ENCODE measurements at regions not wholly inside any gene's neighbourhood (a gene's known extent, or its start where the extent isn't known, plus 50 kb on each side); places are given as distances from the start of the nearest gene placed in this dataset.
A peak's percentile ranks its signal among the peaks of the same experiment; 100 is the strongest.
"Not testable (repeated sequence)": the region's sequence is repeated elsewhere in the genome, so short reads cannot be mapped to it uniquely, and the experiment has no call there.

GRCh38 chr3:125916376-125916978 lies 52.5 kb upstream of the ROPN1B start:
- H3K9me3 Mint-ChIP-seq (ENCODE audit: unreplicated experiment) = no peaks in the 10 kb centered on the region
- Histone ChIP-seq H3K4me2 (ENCODE audit: low read length) (peak overlapping the region; percentile 99), H2AFZ (ENCODE audit: low read depth, low read length) (peak overlapping the region; percentile 86), H3K9ac (ENCODE audit: low read length) (peak overlapping the region; percentile 98), H4K20me1 (ENCODE audit: insufficient read depth, low read length) (no peaks in the 10 kb centered on the region), H3K79me2 (ENCODE audit: insufficient read depth, low read length) (peaks cover 2% of the 10 kb centered on the region), H3K4me1 (ENCODE audit: insufficient read depth, low read length) (peaks cover 18% of the 10 kb centered on the region), H3K36me3 (ENCODE audit: insufficient read depth, low read length) (no peaks in the 10 kb centered on the region), H3K27ac (ENCODE audit: low read depth, low read length) (peak overlapping the region; percentile 95), H3K9me3 (ENCODE audit: insufficient read depth, low read depth, low read length) (no peaks in the 10 kb centered on the region), H3K27me3 (ENCODE audit: insufficient read depth, low read length) (no peaks in the 10 kb centered on the region), H3K4me3 (ENCODE audit: insufficient read depth, low read depth, low read length) (peak overlapping the region; percentile 76)
- H3K36me3 Mint-ChIP-seq (ENCODE audit: low read depth, unreplicated experiment) = no peaks in the 10 kb centered on the region
- peaks cover 2% of the 10 kb centered on the region for H3K4me1 Mint-ChIP-seq (ENCODE audit: low read depth, unreplicated experiment)
- H3K27ac Mint-ChIP-seq (ENCODE audit: unreplicated experiment) = peak overlapping the region; percentile 86
- peak; percentile 80 for DNase-seq (ENCODE audit: low read depth)
- FAIRE-seq = no peak
- TF ChIP-seq EZH2 (IDR thresholded peaks at IDR 0.05; ENCODE audit: insufficient read depth, low read length) (no peak), CTCF (IDR thresholded peaks at IDR 0.05; ENCODE audit: insufficient read depth, low read depth, low read length) (no peak)
- H3K27me3 Mint-ChIP-seq (ENCODE audit: low read depth, unreplicated experiment) = peaks cover 5% of the 10 kb centered on the region
- H3K4me3 Mint-ChIP-seq (ENCODE audit: unreplicated experiment) = peak overlapping the region; percentile 89

GRCh38 chr3:125917020-125917549 lies 51.9 kb upstream of the ROPN1B start:
- FAIRE-seq; H3K79me2 ChIP-seq (ENCODE audit: insufficient read depth, low read length); H3K9me3 Mint-ChIP-seq (ENCODE audit: unreplicated experiment); H3K36me3 ChIP-seq (ENCODE audit: insufficient read depth, low read length); H3K27me3 Mint-ChIP-seq (ENCODE audit: low read depth, unreplicated experiment); H4K20me1 ChIP-seq (ENCODE audit: insufficient read depth, low read length); H3K36me3 Mint-ChIP-seq (ENCODE audit: low read depth, unreplicated experiment); H3K9me3 ChIP-seq (ENCODE audit: insufficient read depth, low read depth, low read length); H3K4me1 Mint-ChIP-seq (ENCODE audit: low read depth, unreplicated experiment); H3K27me3 ChIP-seq (ENCODE audit: insufficient read depth, low read length): not testable (repeated sequence)
- Histone ChIP-seq H3K27ac (ENCODE audit: low read depth, low read length) (peak overlapping the region; percentile 95), H3K4me3 (ENCODE audit: insufficient read depth, low read depth, low read length) (peak overlapping the region; percentile 76), H3K4me1 (ENCODE audit: insufficient read depth, low read length) (peaks cover 16% of the 10 kb centered on the region), H3K9ac (ENCODE audit: low read length) (peak overlapping the region; percentile 98), H3K4me2 (ENCODE audit: low read length) (peak overlapping the region; percentile 99), H2AFZ (ENCODE audit: low read depth, low read length) (peak overlapping the region; percentile 86)
- DNase-seq (ENCODE audit: low read depth) = peak; percentile 42
- Mint-ChIP-seq H3K27ac (ENCODE audit: unreplicated experiment) (peak overlapping the region; percentile 86), H3K4me3 (ENCODE audit: unreplicated experiment) (peak overlapping the region; percentile 89)

DNA sequence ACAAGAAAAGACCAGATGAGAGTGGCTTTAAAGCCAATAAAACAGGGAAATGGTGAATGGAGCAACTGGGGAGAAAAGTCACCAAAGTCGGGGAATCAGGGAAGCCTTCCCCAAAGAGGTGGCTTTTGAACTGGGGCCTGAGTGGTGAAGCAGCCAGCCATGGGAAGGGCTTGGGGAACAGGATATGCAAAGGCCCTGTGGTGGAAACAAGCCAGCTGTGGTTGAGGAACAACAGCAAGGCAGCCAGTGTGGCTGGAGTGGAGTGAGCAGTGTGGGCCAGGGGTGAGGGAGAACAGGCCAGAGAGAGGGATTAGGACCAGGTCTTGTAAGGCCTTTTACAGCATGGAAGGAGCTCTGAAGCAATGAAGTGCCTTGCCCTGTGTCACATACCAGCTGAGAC lies 51.0 kb upstream of the ROPN1B start:
- not testable (repeated sequence) for H3K27ac Mint-ChIP-seq (ENCODE audit: unreplicated experiment); H3K4me3 ChIP-seq (ENCODE audit: insufficient read depth, low read depth, low read length); H4K20me1 ChIP-seq (ENCODE audit: insufficient read depth, low read length); H3K79me2 ChIP-seq (ENCODE audit: insufficient read depth, low read length); H3K27me3 Mint-ChIP-seq (ENCODE audit: low read depth, unreplicated experiment); H3K27ac ChIP-seq (ENCODE audit: low read depth, low read length); H3K9me3 ChIP-seq (ENCODE audit: insufficient read depth, low read depth, low read length); H3K4me1 ChIP-seq (ENCODE audit: insufficient read depth, low read length); H3K4me3 Mint-ChIP-seq (ENCODE audit: unreplicated experiment); H3K27me3 ChIP-seq (ENCODE audit: insufficient read depth, low read length); DNase-seq (ENCODE audit: low read depth); H3K4me1 Mint-ChIP-seq (ENCODE audit: low read depth, unreplicated experiment); H3K9ac ChIP-seq (ENCODE audit: low read length); FAIRE-seq; H3K36me3 Mint-ChIP-seq (ENCODE audit: low read depth, unreplicated experiment); H3K4me2 ChIP-seq (ENCODE audit: low read length); H3K36me3 ChIP-seq (ENCODE audit: insufficient read depth, low read length); H3K9me3 Mint-ChIP-seq (ENCODE audit: unreplicated experiment); H2AFZ ChIP-seq (ENCODE audit: low read depth, low read length)

GRCh38 chr3:125918451-125918850 lies 50.5 kb upstream of the ROPN1B start:
- H3K4me3 Mint-ChIP-seq (ENCODE audit: unreplicated experiment); H3K27ac Mint-ChIP-seq (ENCODE audit: unreplicated experiment); H3K36me3 Mint-ChIP-seq (ENCODE audit: low read depth, unreplicated experiment); H3K27me3 Mint-ChIP-seq (ENCODE audit: low read depth, unreplicated experiment); DNase-seq (ENCODE audit: low read depth); H3K36me3 ChIP-seq (ENCODE audit: insufficient read depth, low read length); H3K27ac ChIP-seq (ENCODE audit: low read depth, low read length); H3K4me1 ChIP-seq (ENCODE audit: insufficient read depth, low read length); H3K4me3 ChIP-seq (ENCODE audit: insufficient read depth, low read depth, low read length); H3K27me3 ChIP-seq (ENCODE audit: insufficient read depth, low read length); H3K9me3 ChIP-seq (ENCODE audit: insufficient read depth, low read depth, low read length); H3K9ac ChIP-seq (ENCODE audit: low read length); H3K9me3 Mint-ChIP-seq (ENCODE audit: unreplicated experiment); H4K20me1 ChIP-seq (ENCODE audit: insufficient read depth, low read length); FAIRE-seq; H2AFZ ChIP-seq (ENCODE audit: low read depth, low read length); H3K79me2 ChIP-seq (ENCODE audit: insufficient read depth, low read length); H3K4me1 Mint-ChIP-seq (ENCODE audit: low read depth, unreplicated experiment); H3K4me2 ChIP-seq (ENCODE audit: low read length): not testable (repeated sequence)

DNA sequence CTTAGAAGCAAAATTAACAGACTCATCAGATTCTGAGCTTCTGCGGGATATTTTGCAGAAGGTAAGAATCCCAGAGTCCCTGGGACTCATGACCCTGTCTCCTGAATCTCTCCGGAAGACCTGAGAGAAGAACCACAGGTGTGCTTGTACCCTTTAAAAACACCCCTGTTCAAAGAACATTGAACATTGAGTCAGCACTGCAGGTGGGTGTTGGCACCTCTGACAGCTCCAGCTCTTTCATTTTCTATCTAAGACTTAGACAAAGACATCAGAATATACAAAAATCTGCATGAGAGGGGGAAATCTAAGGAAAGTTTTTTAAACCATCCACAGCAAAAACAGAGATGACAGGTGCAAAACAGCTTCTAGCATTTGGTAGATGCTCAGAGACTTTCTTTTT lies 50.1 kb upstream of the ROPN1B start:
- not testable (repeated sequence) for H3K4me3 Mint-ChIP-seq (ENCODE audit: unreplicated experiment); H3K27me3 Mint-ChIP-seq (ENCODE audit: low read depth, unreplicated experiment)

More for the DNA sequence above, 50.1 kb upstream of the ROPN1B start:
- not testable (repeated sequence) for DNase-seq (ENCODE audit: low read depth); H3K79me2 ChIP-seq (ENCODE audit: insufficient read depth, low read length); H3K36me3 Mint-ChIP-seq (ENCODE audit: low read depth, unreplicated experiment); H3K27ac ChIP-seq (ENCODE audit: low read depth, low read length); H3K4me3 ChIP-seq (ENCODE audit: insufficient read depth, low read depth, low read length); H3K4me1 Mint-ChIP-seq (ENCODE audit: low read depth, unreplicated experiment); H3K27me3 ChIP-seq (ENCODE audit: insufficient read depth, low read length); H3K9me3 ChIP-seq (ENCODE audit: insufficient read depth, low read depth, low read length); H3K4me2 ChIP-seq (ENCODE audit: low read length); H3K27ac Mint-ChIP-seq (ENCODE audit: unreplicated experiment); FAIRE-seq; H4K20me1 ChIP-seq (ENCODE audit: insufficient read depth, low read length); H3K9me3 Mint-ChIP-seq (ENCODE audit: unreplicated experiment); H2AFZ ChIP-seq (ENCODE audit: low read depth, low read length); H3K9ac ChIP-seq (ENCODE audit: low read length); H3K36me3 ChIP-seq (ENCODE audit: insufficient read depth, low read length)
- peaks cover 10% of the 10 kb centered on the region for H3K4me1 ChIP-seq (ENCODE audit: insufficient read depth, low read length)

Measured in astrocyte (in vitro differentiated cells and primary cell).